Fibroblast of villous mesenchyme (primary cell): ENCODE measurements at regions not wholly inside any gene's neighbourhood (a gene's known extent, or its start where the extent isn't known, plus 50 kb on each side); places are given as distances from the start of the nearest gene placed in this dataset.

Source experiments
- DNase-seq: peaks from one replicate; pipeline ENCODE4 v3.0.0-alpha.2; 2010; ENCODE audit warnings: low read depth
- H3K4me3 ChIP-seq: 2 replicates; pipeline ENCODE4 v1.5.1; 2011; ENCODE audit warnings: low read depth, mild to moderate bottlenecking, low read length
- CTCF ChIP-seq: IDR thresholded peaks from 2 replicates; pipeline ENCODE4 v1.5.1; 2012; ENCODE audit warnings: low read depth, mild to moderate bottlenecking, low read length; ENCODE audit not compliant: insufficient read depth

DNA sequence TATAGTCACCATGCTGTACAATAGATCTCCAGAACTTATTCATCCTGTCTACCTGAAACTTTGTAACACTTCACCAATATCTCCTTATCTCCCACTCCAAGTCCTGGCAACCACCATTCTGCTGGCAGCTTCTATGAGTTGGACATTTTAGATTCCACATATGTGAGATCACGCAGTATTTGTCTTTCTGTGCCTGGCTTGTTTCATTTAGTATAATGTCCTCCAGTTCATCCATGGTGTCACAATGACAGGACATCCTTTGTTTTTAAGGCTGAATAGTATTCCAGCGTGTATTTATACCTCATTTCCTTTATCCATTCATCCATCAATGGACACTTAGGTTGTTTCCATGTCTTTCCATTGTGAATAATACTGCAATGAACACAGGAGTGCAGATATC is 198.7 kb downstream of the QDPR start:
- no peak for DNase-seq
- H3K4me3 ChIP-seq: no peak overlapping the region
- TF ChIP-seq CTCF: no peak

GRCh38 chr4:17310269-17310652 is 201.6 kb downstream of the QDPR start:
- peak; percentile 11 for DNase-seq
- H3K4me3 ChIP-seq: no peak overlapping the region
- TF ChIP-seq CTCF: no peak

- H3K4me3 ChIP-seq: no peak overlapping the region
- no peak for DNase-seq
- no peak for TF ChIP-seq CTCF
Measured at GRCh38 chr4:17309567-17310268, 202.2 kb downstream of the QDPR start.

- DNase-seq: no peak
- no peak overlapping the region for H3K4me3 ChIP-seq
- no peak for TF ChIP-seq CTCF
Measured at GRCh38 chr4:17301869-17302268, 210.0 kb downstream of the QDPR start.

DNA sequence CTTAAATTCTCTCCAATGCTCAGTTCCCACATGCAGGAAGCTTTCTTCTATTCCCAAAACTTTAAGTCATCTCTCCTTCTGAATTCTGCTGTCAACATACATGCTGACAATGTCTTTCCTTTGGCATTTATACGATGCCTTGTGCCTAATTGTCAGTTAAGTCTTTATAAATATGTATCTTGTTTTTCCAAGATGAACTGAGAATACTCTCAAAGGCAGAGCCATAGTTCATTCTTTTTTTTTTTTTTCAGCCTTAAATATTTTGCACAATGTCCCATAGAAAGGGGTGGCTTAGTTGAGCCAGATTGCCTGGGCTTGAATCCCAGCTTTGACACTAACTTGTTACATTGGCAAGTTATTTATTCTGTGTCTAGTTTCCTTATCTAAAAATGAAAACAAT is 210.6 kb downstream of the QDPR start:
- no peak overlapping the region for H3K4me3 ChIP-seq
- DNase-seq: no peak
- TF ChIP-seq CTCF: no peak

DNA sequence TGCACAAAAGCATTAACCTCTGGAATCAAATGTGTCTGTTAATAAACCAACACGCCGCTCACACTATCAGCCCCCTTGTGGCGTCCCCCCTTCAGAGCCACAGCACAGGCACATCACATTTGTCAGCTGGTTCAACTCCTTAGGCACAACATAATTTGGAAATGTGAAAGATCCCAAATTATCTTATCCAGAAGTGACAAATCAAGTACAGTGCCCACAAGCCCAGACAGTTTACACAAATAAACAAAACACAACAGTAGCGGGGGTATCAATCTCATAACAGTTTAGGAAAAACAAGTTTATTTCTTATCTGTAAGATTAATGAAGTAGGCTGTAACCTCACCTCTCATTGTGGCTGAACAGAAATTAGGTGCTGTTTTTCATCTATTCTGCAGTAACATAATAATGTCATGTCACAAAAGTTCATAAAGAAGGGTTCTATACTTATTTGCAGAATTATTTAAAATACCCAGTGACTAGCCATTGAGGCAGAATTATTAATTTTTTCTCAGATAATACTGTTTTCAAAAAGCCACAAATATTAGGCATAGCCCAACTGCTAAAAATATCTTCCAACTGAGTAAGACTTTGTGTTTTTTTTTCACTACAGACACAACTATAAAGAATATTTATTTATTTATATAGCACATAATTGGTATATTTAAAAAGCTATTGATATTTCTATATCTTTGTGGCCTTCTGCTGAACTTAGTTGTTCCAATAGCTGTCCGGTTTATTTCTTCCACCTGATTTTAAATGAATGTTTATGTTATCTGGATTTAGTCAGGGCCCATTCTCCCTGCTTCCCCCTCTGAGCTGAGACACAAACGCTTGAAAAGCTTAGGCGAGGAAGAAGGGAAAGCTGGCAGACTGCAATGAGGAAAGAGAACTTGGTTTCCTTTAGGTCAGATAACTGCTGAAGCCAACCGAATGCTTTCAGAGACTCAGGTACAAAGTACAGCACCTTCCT is 214.7 kb downstream of the QDPR start:
- TF ChIP-seq CTCF: no peak
- H3K4me3 ChIP-seq: no peak overlapping the region
- no peak for DNase-seq
